IMR-90 (cell line): ENCODE measurements at regions not wholly inside any gene's neighbourhood (a gene's known extent, or its start where the extent isn't known, plus 50 kb on each side); places are given as distances from the start of the nearest gene placed in this dataset.

Experiments used
- ATAC-seq: fragments of 200-7000 bp; cut with Tn5 transposase; 2 replicates; pipeline ENCODE4 v1.9.1; 2020; ENCODE audit warnings: low read depth, mild to moderate bottlenecking, moderate library complexity
- BruUV-seq: library from RNA; stranded (reverse); fragments of 400-500 nt; replicated peaks from 2 replicates; lab custom pipeline; 2021; lab: Mats Ljungman, UMichigan
- CTCF ChIA-PET: fragments of 300-600 bp; formaldehyde crosslinking; extraction: SDS; loops from one replicate; lab custom pipeline; 2021; ENCODE audit warnings: antibody characterized with exemption; lab: Yijun Ruan, JAX
- POLR2A ChIA-PET: fragments of 300-600 bp; sonication (Branson Sonifier 250); formaldehyde crosslinking; loops from one replicate; lab custom pipeline; 2022; ENCODE audit warnings: antibody characterized with exemption; ENCODE audit not compliant: unreplicated experiment; lab: Charles Lee
- DNase-seq: peaks from one replicate; pipeline ENCODE4 v3.0.0; 2013
- H2AFZ ChIP-seq: replicated peaks from 2 replicates; pipeline ENCODE3; 2013; ENCODE audit warnings: low read length, mild to moderate bottlenecking; ENCODE audit not compliant: poor library complexity
- H2AK5ac ChIP-seq: 2 replicates; pipeline ENCODE4 v1.6.1; 2013; ENCODE audit warnings: low read depth, low read length, inconsistent platforms
- H2AK9ac ChIP-seq: replicated peaks from 2 replicates; pipeline ENCODE3; 2013; ENCODE audit warnings: mild to moderate bottlenecking, low read depth, low read length, moderate library complexity; ENCODE audit not compliant: poor library complexity
- H2BK120ac ChIP-seq: 2 replicates; pipeline ENCODE4 v1.6.1; 2013; ENCODE audit warnings: low read depth, low read length, inconsistent platforms
- H2BK15ac ChIP-seq: 3 replicates; pipeline ENCODE4 v1.6.1; 2013; ENCODE audit warnings: low read depth, low read length, inconsistent platforms
- H2BK20ac ChIP-seq: 2 replicates; pipeline ENCODE4 v1.6.1; 2013; ENCODE audit warnings: low read depth, mild to moderate bottlenecking, inconsistent platforms, low read length, moderate library complexity
- H2BK5ac ChIP-seq: 2 replicates; pipeline ENCODE4 v1.6.1; 2013; ENCODE audit warnings: mild to moderate bottlenecking, low read depth, low read length, inconsistent platforms; ENCODE audit not compliant: poor library complexity, severe bottlenecking
- H3K14ac ChIP-seq: replicated peaks from 2 replicates; pipeline ENCODE4 v1.6.1; 2013; ENCODE audit warnings: low read depth, low read length, inconsistent platforms
- H3K18ac ChIP-seq: 2 replicates; pipeline ENCODE4 v1.6.1; 2013; ENCODE audit warnings: low read depth, low read length, control low read depth
- H3K23ac ChIP-seq: 2 replicates; pipeline ENCODE4 v1.6.1; 2013; ENCODE audit warnings: low read depth, low read length, inconsistent platforms
- H3K27ac ChIP-seq: 2 replicates; pipeline ENCODE4 v1.5.1; 2013; ENCODE audit warnings: mild to moderate bottlenecking, control low read depth, low read length; ENCODE audit not compliant: insufficient read depth
- H3K27me3 ChIP-seq: 2 replicates; pipeline ENCODE4 v1.6.1; 2013; ENCODE audit warnings: low read length; ENCODE audit not compliant: control insufficient read depth, insufficient read depth
- H3K36me3 ChIP-seq: 2 replicates; pipeline ENCODE4 v1.6.1; 2013; ENCODE audit warnings: low read length, mixed read lengths; ENCODE audit not compliant: control insufficient read depth, insufficient read depth
- H3K4ac ChIP-seq: 2 replicates; pipeline ENCODE4 v1.6.1; 2013; ENCODE audit warnings: low read depth, low read length, inconsistent platforms
- H3K4me1 ChIP-seq: 2 replicates; pipeline ENCODE4 v1.6.1; 2013; ENCODE audit warnings: low read length, mixed read lengths; ENCODE audit not compliant: control insufficient read depth, insufficient read depth
- H3K4me2 ChIP-seq: 2 replicates; pipeline ENCODE4 v1.6.1; 2013; ENCODE audit warnings: low read depth, mild to moderate bottlenecking, control low read depth, low read length, moderate library complexity
- H3K4me3 ChIP-seq: 2 replicates; pipeline ENCODE4 v1.5.1; 2013; ENCODE audit warnings: low read depth, mild to moderate bottlenecking, control low read depth, low read length, moderate library complexity; ENCODE audit not compliant: insufficient read depth
- H3K56ac ChIP-seq: 2 replicates; pipeline ENCODE4 v1.6.1; 2013; ENCODE audit warnings: low read length, inconsistent platforms; ENCODE audit not compliant: insufficient read depth; ENCODE audit errors: extremely low read depth
- H3K79me1 ChIP-seq, 2 experiments: 2 replicates each; pipeline ENCODE4 v1.6.1; 2013; ENCODE audit warnings: low read length in 2 of 2, inconsistent platforms in 1 of 2, low read depth in 1 of 2
- H3K9ac ChIP-seq: 2 replicates; pipeline ENCODE4 v1.6.1; 2013; ENCODE audit warnings: low read depth, low read length, control low read depth
- H3K9me1 ChIP-seq: 2 replicates; pipeline ENCODE4 v1.6.1; 2013; ENCODE audit warnings: low read length, inconsistent platforms; ENCODE audit not compliant: insufficient read depth
- H3K9me3 ChIP-seq: 2 replicates; pipeline ENCODE4 v1.6.1; 2013; ENCODE audit warnings: low read length; ENCODE audit not compliant: control insufficient read depth, insufficient read depth
- H4K20me1 ChIP-seq: 2 replicates; pipeline ENCODE4 v1.6.1; 2013; ENCODE audit warnings: low read length, inconsistent platforms; ENCODE audit not compliant: insufficient read depth
- H4K5ac ChIP-seq: 2 replicates; pipeline ENCODE4 v1.6.1; 2013; ENCODE audit warnings: mild to moderate bottlenecking, low read depth, low read length, control low read depth
- H4K8ac ChIP-seq, 2 experiments: 2 replicates each; pipeline ENCODE4 v1.6.1; 2013; ENCODE audit warnings: low read depth in 2 of 2, low read length in 2 of 2, control low read depth in 1 of 2, inconsistent platforms in 1 of 2
- H4K91ac ChIP-seq: 2 replicates; pipeline ENCODE4 v1.6.1; 2013; ENCODE audit warnings: low read depth, low read length, inconsistent platforms; ENCODE audit not compliant: insufficient read depth
- MAFK ChIP-seq: IDR thresholded peaks from 2 replicates; pipeline ENCODE4 v1.6.1; 2012; ENCODE audit warnings: low read depth, low read length, improper control_type of control experiment
- MAZ ChIP-seq: IDR thresholded peaks from 2 replicates; pipeline ENCODE4 v1.6.1; 2012; ENCODE audit warnings: low read depth, mild to moderate bottlenecking, low read length, improper control_type of control experiment, moderate library complexity, borderline replicate concordance
- MXI1 ChIP-seq: IDR thresholded peaks from 2 replicates; pipeline ENCODE4 v1.6.1; 2012; ENCODE audit warnings: low read depth, mild to moderate bottlenecking, low read length, moderate library complexity, borderline replicate concordance
- NFE2L2 ChIP-seq: fragments of 150-350 bp; IDR thresholded peaks from 2 replicates; pipeline ENCODE4 v1.6.1; 2016; ENCODE audit warnings: low read depth, mild to moderate bottlenecking, low read length
- SMC3 ChIP-seq: fragments of 150-350 bp; IDR thresholded peaks from 2 replicates; pipeline ENCODE4 v1.6.1; 2016; ENCODE audit warnings: low read depth, mild to moderate bottlenecking, antibody characterized with exemption, low read length, moderate library complexity
- WGBS, 2 experiments: methylation state at CpG; one replicate each; pipeline versions ENCODE4 v1.1.5 to v1.1.7; 2013; ENCODE audit warnings: missing lambda C conversion rate in 2 of 2; ENCODE audit not compliant: insufficient read length in 1 of 2; ENCODE audit errors: extremely low coverage in 2 of 2; 5-methylcytosine and 5-hydroxymethylcytosine counted together
- dilution Hi-C: fragments of 300-500 bp; cut with HindIII; formaldehyde crosslinking; loops from one replicate; pipeline ENCODE4 v1.14.3; 2018; ENCODE audit warnings: low sequenced_read_pairs; ENCODE audit not compliant: unreplicated experiment
- in situ Hi-C: fragments of 300-500 bp; cut with MboI; formaldehyde crosslinking; loops from 3 replicates; pipeline ENCODE4 v1.14.3; 2019; ENCODE audit warnings: low sequenced_read_pairs, inconsistent platforms, mixed read lengths
- intact Hi-C: fragments of 100-400 bp; cut with micrococcal nuclease; formaldehyde crosslinking; loops from 2 replicates; pipeline ENCODE4 v1.10.0; 2022

DNA sequence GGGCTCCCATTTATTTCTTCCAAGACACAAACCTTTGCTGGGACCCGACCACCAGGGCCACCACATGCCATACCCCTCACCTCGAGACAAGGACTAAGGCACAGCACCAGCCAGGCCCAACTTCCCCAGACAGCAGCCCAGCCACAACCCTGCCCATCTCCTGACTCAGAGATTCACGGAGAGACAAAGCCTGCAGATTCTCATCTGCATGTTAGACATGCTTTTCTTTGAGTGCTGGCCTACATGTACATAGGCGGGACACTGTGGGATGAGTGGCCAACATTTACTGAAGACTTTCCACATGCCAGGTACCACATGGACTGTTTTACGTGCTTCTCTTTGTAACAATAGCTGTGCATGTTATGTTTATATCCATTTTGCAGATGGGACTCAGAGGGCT lies 221.3 kb upstream of the ZMIZ1 start:
- no peaks in the 10 kb centered on the region for H3K36me3 ChIP-seq
- H4K91ac ChIP-seq, result no peak overlapping the region
- no peak overlapping the region for H2BK5ac ChIP-seq
- no peak overlapping the region for H3K56ac ChIP-seq
- no peak overlapping the region for H3K4ac ChIP-seq
- no peak overlapping the region for H3K14ac ChIP-seq
- no peak for TF ChIP-seq MAZ
- TF ChIP-seq MAFK, result no peak
- TF ChIP-seq NFE2L2, result no peak
- no peak for TF ChIP-seq MXI1
- no peak for TF ChIP-seq SMC3
- no peak overlapping the region for H3K27ac ChIP-seq
- no peak overlapping the region for H3K4me2 ChIP-seq
- H3K9me3 ChIP-seq, result peaks cover 5% of the 10 kb centered on the region
- WGBS, 2 experiments, result 80% methylated on average over 2 of the region's 5 CpGs; no CpG with 5 or more reads in 1 of the 2 experiments
- intact Hi-C loops, result no loop called here
- ATAC-seq (no peak), DNase-seq (no peak)
- H2AK9ac ChIP-seq, result no peak overlapping the region
- H4K5ac ChIP-seq, result no peak overlapping the region
- ChIA-PET CTCF (no interaction called here), POLR2A (no interaction called here)
- H3K9ac ChIP-seq, result no peak overlapping the region
- no peaks in the 10 kb centered on the region for H3K79me1 ChIP-seq
- H2AFZ ChIP-seq, result no peak overlapping the region
- H2BK120ac ChIP-seq, result no peak overlapping the region
- peaks cover 4% of the 10 kb centered on the region; the same call in 1 of the 2 replicates for H3K9me1 ChIP-seq
- H3K23ac ChIP-seq, result no peak overlapping the region
- H3K27me3 ChIP-seq, result peaks cover 43% of the 10 kb centered on the region
- dilution Hi-C loops, result no loop called here
- H3K4me1 ChIP-seq, result peaks cover 2% of the 10 kb centered on the region; the same call in 1 of the 2 replicates
- H4K20me1 ChIP-seq, result no peaks in the 10 kb centered on the region
- H2BK20ac ChIP-seq, result no peak overlapping the region
- no peak overlapping the region for H2BK15ac ChIP-seq
- in situ Hi-C loops, result no loop called here
- H3K4me3 ChIP-seq, result no peak overlapping the region
- no peak overlapping the region for H3K18ac ChIP-seq
- no peak overlapping the region for H2AK5ac ChIP-seq
- no TSS peak for BruUV-seq
- H4K8ac ChIP-seq, result no peak overlapping the region
